B cell (primary cell): ENCODE measurements at regions not wholly inside any gene's neighbourhood (a gene's known extent, or its start where the extent isn't known, plus 50 kb on each side); places are given as distances from the start of the nearest gene placed in this dataset.

ENCODE experiments used
- ATAC-seq: fragments of 200-7000 bp; cut with Tn5 transposase; one replicate; pipeline ENCODE4 v1.10.0; 2021; ENCODE audit warnings: low read depth, mild to moderate bottlenecking, moderate number of reproducible peaks, moderate library complexity
- CTCF ChIA-PET: fragments of 350-600 bp; sonication (Branson Sonifier 250); formaldehyde crosslinking; loops from one replicate; lab custom pipeline; 2021; ENCODE audit warnings: antibody characterized with exemption, inconsistent platforms; lab: Charles Lee
- POLR2A ChIA-PET: fragments of 350-600 bp; sonication (Branson Sonifier 250); formaldehyde crosslinking; loops from one replicate; lab custom pipeline; 2021; ENCODE audit warnings: antibody characterized with exemption; lab: Charles Lee
- DNase-seq: peaks from one replicate; pipeline ENCODE4 v3.0.0; 2013
- H2AFZ ChIP-seq: 2 replicates; pipeline ENCODE4 v1.6.1; 2012; ENCODE audit warnings: mild to moderate bottlenecking, low read depth, low read length; ENCODE audit not compliant: insufficient read depth, poor library complexity, severe bottlenecking
- H3K27ac ChIP-seq, 2 donors: 1 replicate in 1 of 2; 2 replicates in 1 of 2; pipeline ENCODE4 v1.5.1; 2012 to 2013; ENCODE audit warnings: low read length in 2 of 2, mild to moderate bottlenecking in 2 of 2, moderate library complexity in 1 of 2
- H3K27me3 ChIP-seq, 4 experiments: fragments of 200-600 bp in 1 of 4; sonication (generic) in 1 of 4; replicated peaks in 1 of 4; 1 replicate in 2 of 4; 2 replicates in 2 of 4; pipeline versions ENCODE4 v1.6.1 to v1.7.0; 2013 to 2016; ENCODE audit warnings: low read length in 3 of 4, mild to moderate bottlenecking in 2 of 4, mixed read lengths in 1 of 4, moderate library complexity in 1 of 4; ENCODE audit not compliant: insufficient read depth in 4 of 4, control insufficient read depth in 3 of 4; ENCODE audit errors: control extremely low read depth in 1 of 4
- H3K36me3 ChIP-seq, 2 experiments: replicated peaks in 1 of 2; 1 replicate in 1 of 2; 2 replicates in 1 of 2; pipeline versions ENCODE4 v1.6.1 to v1.7.1; 2013; ENCODE audit warnings: low read length in 1 of 2; ENCODE audit not compliant: insufficient read depth in 2 of 2, control insufficient read depth in 1 of 2; ENCODE audit errors: control extremely low read depth in 1 of 2, extremely low read depth in 1 of 2
- H3K4me1 ChIP-seq, 2 donors: fragments of 200-600 bp in 1 of 2; sonication (generic) in 1 of 2; 1 replicate in 1 of 2; 2 replicates in 1 of 2; pipeline versions ENCODE4 v1.5.1 to v1.6.1; 2013 to 2017; ENCODE audit warnings: low read length in 2 of 2; ENCODE audit not compliant: control insufficient read depth in 2 of 2, insufficient read depth in 2 of 2
- H3K4me2 ChIP-seq: replicated peaks from 2 replicates; pipeline ENCODE3; 2012; ENCODE audit warnings: mild to moderate bottlenecking, low read depth, low read length; ENCODE audit not compliant: poor library complexity, severe bottlenecking
- H3K4me3 ChIP-seq, 5 experiments: fragments of 200-600 bp in 1 of 5; sonication (generic) in 1 of 5; 1 replicate in 3 of 5; 2 replicates in 2 of 5; pipeline versions ENCODE4 v1.5.1 to v1.7.0; 2011 to 2016; ENCODE audit warnings: low read length in 4 of 5, mild to moderate bottlenecking in 4 of 5, low read depth in 2 of 5, control low read depth in 1 of 5, moderate library complexity in 1 of 5; ENCODE audit not compliant: insufficient read depth in 1 of 5; ENCODE audit errors: control extremely low read depth in 1 of 5, extremely low read depth in 1 of 5
- H3K79me2 ChIP-seq: fragments of 200-600 bp; sonication (generic); one replicate; pipeline ENCODE4 v1.6.0; 2016; ENCODE audit warnings: low read length; ENCODE audit not compliant: control insufficient read depth, insufficient read depth
- H3K9ac ChIP-seq: fragments of 200-600 bp; sonication (generic); 2 replicates; pipeline ENCODE4 v1.6.1; 2017; ENCODE audit warnings: mild to moderate bottlenecking, low read length, moderate library complexity
- H3K9me3 ChIP-seq, 3 donors: one replicate each; pipeline versions ENCODE4 v1.6.1 to v1.7.1; 2013; ENCODE audit warnings: low read length in 2 of 3; ENCODE audit not compliant: control insufficient read depth in 2 of 3, insufficient read depth in 1 of 3; ENCODE audit errors: control extremely low read depth in 1 of 3
- H4K20me1 ChIP-seq: 2 replicates; pipeline ENCODE4 v1.6.0; 2012; ENCODE audit warnings: mild to moderate bottlenecking, low read length; ENCODE audit not compliant: insufficient read depth, control insufficient read depth, poor library complexity, severe bottlenecking
- H3K27ac Mint-ChIP-seq: one replicate; pipeline ENCODE4 v1.8.0; 2021; ENCODE audit warnings: mixed read lengths
- H3K27me3 Mint-ChIP-seq: one replicate; pipeline ENCODE4 v1.8.0; 2021; ENCODE audit warnings: mixed read lengths
- H3K4me1 Mint-ChIP-seq: one replicate; pipeline ENCODE4 v1.8.0; 2021; ENCODE audit warnings: mixed read lengths
- H3K4me3 Mint-ChIP-seq: one replicate; pipeline ENCODE4 v1.8.0; 2021; ENCODE audit warnings: mixed read lengths
- H3K9me3 Mint-ChIP-seq: one replicate; pipeline ENCODE4 v1.8.0; 2022; ENCODE audit warnings: mixed read lengths; ENCODE audit not compliant: insufficient read depth
- CTCF ChIP-seq: fragments of 200-600 bp; IDR thresholded peaks from one replicate; pipeline ENCODE4 v1.8.0; 2022; ENCODE audit warnings: antibody characterized with exemption, mild to moderate bottlenecking
- EZH2 ChIP-seq: IDR thresholded peaks from 2 replicates; pipeline ENCODE4 v1.6.1; 2012; ENCODE audit warnings: borderline replicate concordance, low read depth, mild to moderate bottlenecking, moderate library complexity, low read length; ENCODE audit not compliant: insufficient read depth, poor library complexity, severe bottlenecking
- WGBS: methylation state at CpG from one replicate; pipeline ENCODE4 v1.1.5; 2013; ENCODE audit warnings: missing lambda C conversion rate; ENCODE audit not compliant: insufficient coverage; 5-methylcytosine and 5-hydroxymethylcytosine counted together
- intact Hi-C: fragments of 100-400 bp; cut with micrococcal nuclease; formaldehyde crosslinking; loops from one replicate; pipeline ENCODE4 v1.10.0; 2022

- 10% methylated on average over 1 of the region's 6 CpGs for WGBS
- H3K4me3 Mint-ChIP-seq, result no peak overlapping the region
These were observed 2182.9 kb upstream of the TENM3 start for GRCh38 chr4:180060159-180060889.

More at GRCh38 chr4:180060159-180060889, 2182.9 kb upstream of the TENM3 start:
- no peak overlapping the region for H3K9ac ChIP-seq
- H3K27me3 ChIP-seq, result peaks cover 0 to 31% (median 28%) of the 10 kb centered on the region in 4 experiments
- peaks cover 41% of the 10 kb centered on the region for H3K27me3 Mint-ChIP-seq
- no peak overlapping the region for H3K4me3 ChIP-seq
- no peak overlapping the region for H3K4me2 ChIP-seq
- TF ChIP-seq CTCF (no peak), EZH2 (no peak)
- ChIA-PET POLR2A (no interaction called here), CTCF (no interaction called here)
- no peaks in the 10 kb centered on the region for H3K9me3 Mint-ChIP-seq
- no peak overlapping the region for H3K27ac ChIP-seq
- H3K4me1 ChIP-seq, result peaks cover 15 to 18% of the 10 kb centered on the region in 2 donors
- H2AFZ ChIP-seq, result no peak overlapping the region
- intact Hi-C loops, result no loop called here
- no peak overlapping the region for H3K27ac Mint-ChIP-seq
- no peaks in the 10 kb centered on the region for H4K20me1 ChIP-seq
- peaks cover 0 to 13% (median 0%) of the 10 kb centered on the region in 3 donors for H3K9me3 ChIP-seq
- no peaks in the 10 kb centered on the region for H3K79me2 ChIP-seq
- peaks cover 13% of the 10 kb centered on the region for H3K4me1 Mint-ChIP-seq
- no peaks in the 10 kb centered on the region for H3K36me3 ChIP-seq
- no peak for ATAC-seq
- peak; percentile 3 for DNase-seq
